ENCODE measurements at regions not wholly inside any gene's neighbourhood (a gene's known extent, or its start where the extent isn't known, plus 50 kb on each side); places are given as distances from the start of the nearest gene placed in this dataset.
"Not testable (repeated sequence)": the region's sequence is repeated elsewhere in the genome, so short reads cannot be mapped to it uniquely, and the experiment has no call there.

GRCh38 chr9:2525147-2525546, 96.4 kb upstream of the VLDLR start:
- peaks cover 18% of the 10 kb centered on the region for H3K9me3 Mint-ChIP-seq
- no peak for TF ChIP-seq CTCF (IDR thresholded peaks at IDR 0.05; ENCODE audit: unreplicated experiment in 3 of 3)
- no peak overlapping the region for H3K4me3 Mint-ChIP-seq
- peaks cover 21% of the 10 kb centered on the region for H3K36me3 Mint-ChIP-seq (ENCODE audit: low read depth)
- peaks cover 20% of the 10 kb centered on the region for H3K4me1 Mint-ChIP-seq
- no peaks in the 10 kb centered on the region for H3K27me3 Mint-ChIP-seq (ENCODE audit: low read depth)
- no peak overlapping the region for H3K27ac Mint-ChIP-seq

GRCh38 chr9:2526071-2526828, 95.3 kb upstream of the VLDLR start:
- no peak for TF ChIP-seq CTCF (IDR thresholded peaks at IDR 0.05; ENCODE audit: unreplicated experiment in 3 of 3)
- Mint-ChIP-seq H3K27me3 (ENCODE audit: low read depth) (no peaks in the 10 kb centered on the region), H3K27ac (no peak overlapping the region), H3K9me3 (peaks cover 10% of the 10 kb centered on the region), H3K4me3 (no peak overlapping the region), H3K36me3 (ENCODE audit: low read depth) (peaks cover 15% of the 10 kb centered on the region), H3K4me1 (peaks cover 20% of the 10 kb centered on the region)

- Mint-ChIP-seq H3K27me3 (ENCODE audit: low read depth) (no peaks in the 10 kb centered on the region), H3K36me3 (ENCODE audit: low read depth) (peaks cover 4% of the 10 kb centered on the region), H3K4me1 (no peaks in the 10 kb centered on the region)
Observed at GRCh38 chr9:2531481-2531880, 90.1 kb upstream of the VLDLR start.

GRCh38 chr9:2536511-2536910, 85.1 kb upstream of the VLDLR start:
- Mint-ChIP-seq H3K36me3 (ENCODE audit: low read depth) (peaks cover 10% of the 10 kb centered on the region), H3K27ac (no peak overlapping the region), H3K27me3 (ENCODE audit: low read depth) (no peaks in the 10 kb centered on the region), H3K4me1 (peaks cover under 1% of the 10 kb centered on the region), H3K9me3 (no peaks in the 10 kb centered on the region), H3K4me3 (no peak overlapping the region)
- no peak for TF ChIP-seq CTCF (IDR thresholded peaks at IDR 0.05; ENCODE audit: unreplicated experiment in 3 of 3)

More at GRCh38 chr9:2531481-2531880, 90.1 kb upstream of the VLDLR start:
- TF ChIP-seq CTCF (IDR thresholded peaks at IDR 0.05; ENCODE audit: unreplicated experiment in 3 of 3): no peak
- peaks cover 7% of the 10 kb centered on the region for H3K9me3 Mint-ChIP-seq
- H3K4me3 Mint-ChIP-seq: no peak overlapping the region
- H3K27ac Mint-ChIP-seq: no peak overlapping the region

DNA sequence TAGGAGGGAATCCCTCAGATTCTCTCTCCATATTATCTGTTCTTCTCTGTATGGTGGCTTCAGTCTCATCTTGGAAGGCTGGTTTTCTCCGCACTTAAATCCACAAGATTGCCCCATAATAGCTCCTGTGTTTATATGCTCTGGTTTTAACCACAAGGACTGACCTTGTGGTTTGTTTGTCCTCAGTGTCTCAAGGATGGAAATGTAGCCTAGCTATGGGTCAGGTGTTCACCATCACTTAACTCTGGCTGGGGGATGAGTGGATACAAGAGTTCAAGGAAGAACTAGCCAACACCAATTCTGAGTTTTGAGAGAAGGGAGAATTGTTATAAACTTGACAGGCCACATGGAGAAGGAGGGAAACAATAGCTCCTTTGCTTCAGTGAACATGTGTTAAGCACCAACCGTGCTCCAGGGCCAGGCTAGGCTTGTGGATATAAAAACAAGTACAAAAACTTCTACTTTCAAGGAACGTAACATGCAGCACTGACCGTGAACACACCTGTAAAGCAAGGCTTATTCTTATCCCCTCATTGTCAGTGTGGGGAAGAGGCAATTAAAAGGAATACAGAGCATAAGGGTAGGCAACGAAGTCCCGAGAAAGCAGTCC, 75.6 kb upstream of the VLDLR start:
- Mint-ChIP-seq H3K4me3 (no peak overlapping the region), H3K4me1 (peaks cover 6% of the 10 kb centered on the region), H3K36me3 (ENCODE audit: low read depth) (peaks cover 11% of the 10 kb centered on the region), H3K27me3 (ENCODE audit: low read depth) (no peaks in the 10 kb centered on the region), H3K9me3 (peaks cover 11% of the 10 kb centered on the region), H3K27ac (no peak overlapping the region)
- TF ChIP-seq CTCF (IDR thresholded peaks at IDR 0.05; ENCODE audit: unreplicated experiment in 3 of 3): no peak

DNA sequence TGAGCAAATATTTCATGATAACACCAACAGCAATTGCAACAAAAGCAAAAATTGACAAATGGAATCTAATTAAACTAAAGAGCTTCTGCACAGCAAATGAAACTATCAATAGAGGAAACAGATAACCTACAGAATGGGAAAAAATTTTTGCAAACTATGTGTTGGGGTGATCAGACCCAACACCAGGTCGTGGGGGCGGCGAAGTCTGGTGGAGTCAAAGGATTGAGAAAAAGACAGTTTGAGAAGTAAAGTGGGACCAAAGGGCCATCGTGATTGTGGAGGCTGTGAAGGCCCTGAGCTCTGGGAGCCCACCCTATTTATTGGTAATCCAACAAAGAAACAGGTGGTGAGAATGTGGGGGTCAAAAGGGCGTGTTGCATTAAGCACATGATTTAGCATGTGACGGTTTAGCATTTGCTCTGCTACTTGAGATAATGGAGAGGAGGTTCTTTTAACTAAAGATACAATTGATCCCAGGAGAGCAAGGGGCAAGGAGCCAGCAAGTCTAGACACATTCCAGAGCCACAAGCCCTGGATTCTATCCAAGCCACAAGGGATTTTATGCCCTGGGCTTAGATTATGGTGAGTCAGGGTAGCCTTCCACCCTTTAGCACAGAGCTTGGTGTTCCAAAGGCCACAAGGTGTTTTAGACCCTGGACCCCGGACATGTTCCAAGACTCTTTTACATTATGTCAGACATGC, 65.5 kb upstream of the VLDLR start:
- not testable (repeated sequence) for H3K4me3 Mint-ChIP-seq; H3K27me3 Mint-ChIP-seq (ENCODE audit: low read depth)
- H3K4me1 Mint-ChIP-seq: peaks cover 16% of the 10 kb centered on the region
- H3K36me3 Mint-ChIP-seq (ENCODE audit: low read depth): peaks cover 20% of the 10 kb centered on the region
- peak overlapping the region in 1 of 3 experiments; percentile 4 for H3K27ac Mint-ChIP-seq
- peaks cover 48% of the 10 kb centered on the region for H3K9me3 Mint-ChIP-seq

Data from nephron (organoid).